ENCODE measurements at regions not wholly inside any gene's neighbourhood (a gene's known extent, or its start where the extent isn't known, plus 50 kb on each side); places are given as distances from the start of the nearest gene placed in this dataset.

GRCh38 chr2:176388861-176389260, 119.6 kb downstream of the MTX2 start:
- no peak for TF ChIP-seq CTCF (conservative IDR thresholded peaks at IDR 0.05; ENCODE audit: control insufficient read depth, insufficient read depth, low read depth, low read length)
- DNase-seq (ENCODE audit: low read depth): peak; percentile 22
- no peak overlapping the region for H3K4me3 ChIP-seq (ENCODE audit: control insufficient read depth, low read depth, low read length)

GRCh38 chr2:176390276-176391147, 121.3 kb downstream of the MTX2 start:
- no peak overlapping the region for H3K4me3 ChIP-seq (ENCODE audit: control insufficient read depth, low read depth, low read length)
- TF ChIP-seq CTCF (conservative IDR thresholded peaks at IDR 0.05; ENCODE audit: control insufficient read depth, insufficient read depth, low read depth, low read length): no peak
- DNase-seq (ENCODE audit: low read depth): peak; percentile 4

DNA sequence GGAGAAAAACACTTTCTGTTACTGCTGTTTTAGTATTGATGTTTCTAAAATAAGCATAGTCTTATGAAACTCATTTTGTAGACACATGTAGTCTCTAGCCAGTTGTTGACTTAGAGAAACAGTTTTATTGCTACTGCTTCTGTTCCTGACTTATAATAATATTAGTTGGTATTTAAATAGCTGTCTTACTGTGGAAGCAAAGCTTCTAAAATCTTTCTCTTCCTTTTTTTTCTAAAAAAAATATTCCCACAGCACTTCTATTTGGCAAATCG, 121.8 kb downstream of the MTX2 start:
- TF ChIP-seq CTCF (conservative IDR thresholded peaks at IDR 0.05; ENCODE audit: control insufficient read depth, insufficient read depth, low read depth, low read length): no peak
- H3K4me3 ChIP-seq (ENCODE audit: control insufficient read depth, low read depth, low read length): no peak overlapping the region
- DNase-seq (ENCODE audit: low read depth): no peak

- no peak for TF ChIP-seq CTCF (conservative IDR thresholded peaks at IDR 0.05; ENCODE audit: control insufficient read depth, insufficient read depth, low read depth, low read length)
- no peak for DNase-seq (ENCODE audit: low read depth)
- no peak overlapping the region for H3K4me3 ChIP-seq (ENCODE audit: control insufficient read depth, low read depth, low read length)
These were observed 123.0 kb downstream of the MTX2 start for GRCh38 chr2:176392249-176392648.

- no peak for TF ChIP-seq CTCF (conservative IDR thresholded peaks at IDR 0.05; ENCODE audit: control insufficient read depth, insufficient read depth, low read depth, low read length)
- no peak overlapping the region for H3K4me3 ChIP-seq (ENCODE audit: control insufficient read depth, low read depth, low read length)
- no peak for DNase-seq (ENCODE audit: low read depth)
These were observed 123.6 kb downstream of the MTX2 start for GRCh38 chr2:176392744-176393414.

DNA sequence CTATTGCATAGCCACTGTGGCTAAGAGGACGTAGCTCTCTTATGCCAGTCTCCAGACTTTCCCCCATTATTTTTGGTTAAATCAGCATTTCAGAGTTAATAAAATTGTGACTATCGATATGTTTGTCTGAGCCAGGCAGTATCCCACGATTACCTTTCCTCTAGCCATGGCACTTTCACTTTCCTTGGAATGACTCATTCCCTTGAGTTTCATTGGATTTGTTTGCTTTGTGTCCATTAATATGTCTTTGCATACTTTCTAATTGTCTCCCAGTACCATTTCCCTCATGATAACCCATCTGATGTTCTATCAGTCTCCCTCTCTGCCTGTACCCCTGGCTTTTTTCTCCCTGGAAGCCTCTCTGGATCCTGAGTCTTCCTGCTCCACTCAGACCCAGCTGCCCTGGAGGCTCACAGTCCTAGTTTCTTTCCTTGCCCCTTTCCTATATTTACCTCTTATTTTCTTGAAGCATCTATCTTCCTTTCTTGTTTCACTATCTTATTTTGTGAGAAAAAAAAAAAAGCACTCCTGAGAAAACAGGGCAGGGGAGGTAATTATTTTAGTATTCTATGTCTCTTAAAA, 126.1 kb downstream of the MTX2 start:
- TF ChIP-seq CTCF (conservative IDR thresholded peaks at IDR 0.05; ENCODE audit: control insufficient read depth, insufficient read depth, low read depth, low read length): no peak
- DNase-seq (ENCODE audit: low read depth): peak; percentile 41
- no peak overlapping the region for H3K4me3 ChIP-seq (ENCODE audit: control insufficient read depth, low read depth, low read length)
